ENCODE measurements at regions not wholly inside any gene's neighbourhood (a gene's known extent, or its start where the extent isn't known, plus 50 kb on each side); places are given as distances from the start of the nearest gene placed in this dataset.
"Not testable (repeated sequence)": the region's sequence is repeated elsewhere in the genome, so short reads cannot be mapped to it uniquely, and the experiment has no call there.

- not testable (repeated sequence) for DNase-seq
Observed at GRCh38 chr17:65301882-65302281, 164.7 kb downstream of the RGS9 start.

GRCh38 chr17:65301184-65301583 lies 164.0 kb downstream of the RGS9 start:
- no peak for DNase-seq

GRCh38 chr17:65297916-65298315 lies 160.7 kb downstream of the RGS9 start:
- DNase-seq = no peak

- DNase-seq = no peak
Observed at GRCh38 chr17:65297384-65297783, 160.2 kb downstream of the RGS9 start.

- peak; percentile 41 for DNase-seq
Observed at GRCh38 chr17:65294181-65294719, 157.1 kb downstream of the RGS9 start.

- DNase-seq = no peak
Observed at GRCh38 chr17:65293584-65294180, 156.5 kb downstream of the RGS9 start.

- no peak for DNase-seq
Observed at GRCh38 chr17:65292430-65292829, 155.3 kb downstream of the RGS9 start.

- not testable (repeated sequence) for DNase-seq
Observed at GRCh38 chr17:65291301-65291700, 154.1 kb downstream of the RGS9 start.

GRCh38 chr17:65290616-65291015 lies 153.4 kb downstream of the RGS9 start:
- no peak for DNase-seq

GRCh38 chr17:65290056-65290455 lies 152.9 kb downstream of the RGS9 start:
- DNase-seq = no peak

GRCh38 chr17:65287040-65287439 lies 149.9 kb downstream of the RGS9 start:
- DNase-seq = no peak

- DNase-seq = no peak
Observed at GRCh38 chr17:65283704-65284103, 146.5 kb downstream of the RGS9 start.

- no peak for DNase-seq
Observed at GRCh38 chr17:65279456-65279855, 142.3 kb downstream of the RGS9 start.

- DNase-seq = no peak
Observed at GRCh38 chr17:65278820-65279184, 141.6 kb downstream of the RGS9 start.

- DNase-seq = no peak
Observed at GRCh38 chr17:65278050-65278819, 141.1 kb downstream of the RGS9 start.

- DNase-seq = no peak
Observed at GRCh38 chr17:65277576-65277975, 140.4 kb downstream of the RGS9 start.

All from NK-92 treated with Interleukin-12 subunit alpha and Interleukin-12 subunit beta, amount 100 ng/mL, for 24 hours (cell line).